Vagina (tissue), 2 donors: ENCODE measurements at regions not wholly inside any gene's neighbourhood (a gene's known extent, or its start where the extent isn't known, plus 50 kb on each side); places are given as distances from the start of the nearest gene placed in this dataset.

Experiments used
- CTCF ChIP-seq, 3 experiments: fragments of 450-650 bp in 2 of 3; fragments of 200-600 bp in 1 of 3; sonication (generic) in 1 of 3; IDR thresholded peaks; one replicate each; pipeline ENCODE4 v1.5.1; 2017 to 2019; ENCODE audit warnings: antibody characterized with exemption in 3 of 3, mild to moderate bottlenecking in 2 of 3, moderate library complexity in 2 of 3
- POLR2A ChIP-seq, 2 donors: fragments of 450-650 bp; IDR thresholded peaks; one replicate each; pipeline ENCODE4 v1.6.1; 2017; ENCODE audit warnings: antibody characterized with exemption in 2 of 2, mild to moderate bottlenecking in 2 of 2, moderate library complexity in 2 of 2
- POLR2AphosphoS5 ChIP-seq, 2 donors: sonication (generic); formaldehyde crosslinking; IDR thresholded peaks; one replicate each; pipeline ENCODE4 v1.9.0; 2017; ENCODE audit warnings: antibody characterized with exemption in 2 of 2, mild to moderate bottlenecking in 2 of 2, low read depth in 1 of 2; ENCODE audit not compliant: insufficient read depth in 1 of 2

DNA sequence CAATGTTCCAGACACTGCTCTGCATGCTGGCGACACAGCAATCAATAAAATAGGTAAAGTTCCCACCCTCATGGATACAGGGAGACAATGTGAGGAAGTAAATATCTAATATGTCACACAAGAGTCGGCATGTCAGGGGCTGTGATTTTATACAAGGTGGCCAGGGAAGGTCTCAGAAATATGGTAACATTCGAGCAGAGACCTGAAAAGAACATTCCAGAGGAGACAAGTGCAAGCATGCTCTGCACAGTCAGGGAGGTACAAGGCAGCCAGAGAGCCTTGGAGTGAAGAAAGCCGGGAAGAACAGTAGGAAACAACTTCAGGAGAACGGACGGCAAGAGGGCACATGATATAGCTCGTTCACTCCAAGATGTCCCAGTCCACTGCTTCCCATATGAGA, 89.2 kb upstream of the ZNF462 start:
- TF ChIP-seq POLR2A (IDR thresholded peaks at IDR 0.05) (no peak), POLR2AphosphoS5 (IDR thresholded peaks at IDR 0.05; ENCODE audit: insufficient read depth in 1 of 2, low read depth in 1 of 2) (no peak), CTCF (IDR thresholded peaks at IDR 0.05) (no peak)
